IMR-90 (cell line): ENCODE measurements at regions not wholly inside any gene's neighbourhood (a gene's known extent, or its start where the extent isn't known, plus 50 kb on each side); places are given as distances from the start of the nearest gene placed in this dataset.

Source experiments
- MAZ ChIP-seq: IDR thresholded peaks from 2 replicates; pipeline ENCODE4 v1.6.1; 2012; ENCODE audit warnings: low read depth, mild to moderate bottlenecking, low read length, improper control_type of control experiment, moderate library complexity, borderline replicate concordance
- POLR2A ChIP-seq: IDR thresholded peaks from 2 replicates; pipeline ENCODE4 v1.6.1; 2012; ENCODE audit warnings: mild to moderate bottlenecking, low read depth, low read length
- TF ChIP-seq, protein P1 (sequence below): conservative IDR thresholded peaks from 2 replicates; pipeline ENCODE4 v1.5.1; 2012; ENCODE audit warnings: mild to moderate bottlenecking, low read depth, low read length, improper control_type of control experiment
- TF ChIP-seq, protein P2 (sequence below): fragments of 150-350 bp; IDR thresholded peaks from 2 replicates; pipeline ENCODE4 v1.6.1; 2017; ENCODE audit warnings: mild to moderate bottlenecking, antibody characterized with exemption, low read length, low read depth

DNA sequence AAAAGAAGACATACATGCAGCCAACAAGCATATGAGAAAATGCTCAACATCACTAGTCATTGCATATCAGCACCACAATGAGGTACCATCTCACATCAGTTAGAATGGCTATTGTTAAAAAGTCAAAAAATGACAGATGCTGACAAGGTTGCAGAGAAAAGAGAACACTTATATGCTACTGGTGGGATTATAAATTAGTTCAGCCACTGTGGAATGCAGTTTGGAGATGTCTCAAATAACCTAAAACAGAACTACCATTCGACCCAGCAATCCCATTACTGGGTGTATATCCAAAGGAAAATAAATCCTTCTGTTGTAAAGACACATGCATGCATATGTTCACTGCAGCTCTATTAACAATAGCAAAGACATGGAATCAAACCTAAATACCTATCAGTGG, 238.4 kb downstream of the KCNC2 start:
- TF ChIP-seq, protein P1, sequence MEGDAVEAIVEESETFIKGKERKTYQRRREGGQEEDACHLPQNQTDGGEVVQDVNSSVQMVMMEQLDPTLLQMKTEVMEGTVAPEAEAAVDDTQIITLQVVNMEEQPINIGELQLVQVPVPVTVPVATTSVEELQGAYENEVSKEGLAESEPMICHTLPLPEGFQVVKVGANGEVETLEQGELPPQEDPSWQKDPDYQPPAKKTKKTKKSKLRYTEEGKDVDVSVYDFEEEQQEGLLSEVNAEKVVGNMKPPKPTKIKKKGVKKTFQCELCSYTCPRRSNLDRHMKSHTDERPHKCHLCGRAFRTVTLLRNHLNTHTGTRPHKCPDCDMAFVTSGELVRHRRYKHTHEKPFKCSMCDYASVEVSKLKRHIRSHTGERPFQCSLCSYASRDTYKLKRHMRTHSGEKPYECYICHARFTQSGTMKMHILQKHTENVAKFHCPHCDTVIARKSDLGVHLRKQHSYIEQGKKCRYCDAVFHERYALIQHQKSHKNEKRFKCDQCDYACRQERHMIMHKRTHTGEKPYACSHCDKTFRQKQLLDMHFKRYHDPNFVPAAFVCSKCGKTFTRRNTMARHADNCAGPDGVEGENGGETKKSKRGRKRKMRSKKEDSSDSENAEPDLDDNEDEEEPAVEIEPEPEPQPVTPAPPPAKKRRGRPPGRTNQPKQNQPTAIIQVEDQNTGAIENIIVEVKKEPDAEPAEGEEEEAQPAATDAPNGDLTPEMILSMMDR = no peak
- TF ChIP-seq POLR2A = no peak
- TF ChIP-seq, protein P2, sequence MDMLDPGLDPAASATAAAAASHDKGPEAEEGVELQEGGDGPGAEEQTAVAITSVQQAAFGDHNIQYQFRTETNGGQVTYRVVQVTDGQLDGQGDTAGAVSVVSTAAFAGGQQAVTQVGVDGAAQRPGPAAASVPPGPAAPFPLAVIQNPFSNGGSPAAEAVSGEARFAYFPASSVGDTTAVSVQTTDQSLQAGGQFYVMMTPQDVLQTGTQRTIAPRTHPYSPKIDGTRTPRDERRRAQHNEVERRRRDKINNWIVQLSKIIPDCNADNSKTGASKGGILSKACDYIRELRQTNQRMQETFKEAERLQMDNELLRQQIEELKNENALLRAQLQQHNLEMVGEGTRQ = no peak
- no peak for TF ChIP-seq MAZ
